Left forelimb (tissue), 1 donor: ENCODE measurements at regions not wholly inside any gene's neighbourhood (a gene's known extent, or its start where the extent isn't known, plus 50 kb on each side); places are given as distances from the start of the nearest gene placed in this dataset.
A peak's percentile ranks its signal among the peaks of the same experiment; 100 is the strongest.
"Not testable (repeated sequence)": the region's sequence is repeated elsewhere in the genome, so short reads cannot be mapped to it uniquely, and the experiment has no call there.

Experiments used
- DNase-seq: peaks from one replicate; pipeline ENCODE4 v3.0.0-alpha.2; 2018; ENCODE audit warnings: low spot score

DNA sequence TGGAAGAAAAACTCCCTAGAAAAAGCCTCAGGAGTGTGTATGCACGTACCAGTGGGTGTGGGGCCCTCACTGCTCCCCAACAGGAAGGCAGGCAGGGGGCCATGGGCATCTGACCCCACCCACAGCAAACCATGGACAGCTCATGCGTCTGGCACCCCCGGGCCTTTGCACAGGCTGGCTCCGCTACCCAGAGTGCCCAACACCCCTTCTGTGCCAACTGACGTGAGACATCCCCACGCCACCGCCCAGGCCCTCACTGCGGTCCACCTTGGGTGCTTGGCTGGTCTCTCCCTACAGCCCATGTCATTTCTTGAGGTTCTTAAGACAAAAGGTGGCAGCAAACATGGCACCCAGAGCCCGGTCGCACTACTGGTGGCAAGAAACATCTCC lies 91.4 kb downstream of the NCOR2 start:
- no peak for DNase-seq

DNA sequence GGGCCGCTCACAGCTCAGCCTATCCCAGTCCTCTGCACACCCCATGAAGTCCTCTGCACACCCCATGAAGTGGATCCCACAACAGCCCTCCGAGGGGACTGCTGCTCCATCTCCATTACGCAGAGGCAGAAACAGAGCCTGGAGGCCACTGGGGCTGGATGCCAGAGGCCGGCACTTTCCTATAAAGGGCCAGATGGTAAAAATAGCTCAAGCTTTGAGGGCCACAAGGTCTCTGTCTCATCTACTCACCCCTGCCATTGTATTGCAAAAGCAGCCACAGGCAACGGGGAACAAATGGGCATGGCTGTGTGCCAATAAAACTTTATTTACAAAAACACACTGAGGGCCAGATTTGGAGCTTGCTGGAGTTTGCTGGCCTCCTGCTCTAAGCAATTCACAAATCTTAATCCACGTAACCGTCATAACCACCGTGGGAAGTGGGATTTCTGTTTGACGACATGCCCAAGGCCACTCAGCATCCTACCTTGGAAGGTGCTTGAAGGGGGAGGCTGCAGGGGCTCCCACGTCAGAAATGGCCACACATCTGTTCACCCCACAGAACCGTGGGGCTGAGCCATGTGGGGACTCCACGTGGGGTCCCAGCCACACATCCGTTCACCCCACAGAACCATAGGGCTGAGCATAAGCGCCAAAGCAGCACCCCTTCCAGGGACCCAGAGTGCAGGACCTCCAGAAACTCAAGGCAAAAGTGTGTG lies 92.0 kb downstream of the NCOR2 start:
- no peak for DNase-seq

DNA sequence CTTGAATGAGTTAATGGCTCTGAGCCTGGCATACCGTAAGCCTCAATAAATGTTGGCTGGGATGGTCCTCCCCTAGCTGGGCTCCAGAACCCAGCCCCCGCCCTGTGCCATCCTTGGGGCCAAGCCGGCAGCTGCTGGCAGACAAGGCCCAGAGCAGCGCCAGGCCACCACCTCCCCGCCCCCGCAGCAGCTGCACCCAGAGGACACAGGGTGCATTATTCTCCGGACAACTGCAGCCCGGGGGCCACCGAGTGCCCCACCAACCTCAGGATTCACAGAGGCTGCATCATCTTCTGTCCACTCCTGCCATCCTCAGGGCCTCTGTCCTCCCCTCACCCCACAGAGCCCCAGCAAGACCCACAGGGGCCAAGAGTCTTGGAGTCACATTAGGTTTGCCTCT lies 92.7 kb downstream of the NCOR2 start:
- DNase-seq = peak; percentile 80

DNA sequence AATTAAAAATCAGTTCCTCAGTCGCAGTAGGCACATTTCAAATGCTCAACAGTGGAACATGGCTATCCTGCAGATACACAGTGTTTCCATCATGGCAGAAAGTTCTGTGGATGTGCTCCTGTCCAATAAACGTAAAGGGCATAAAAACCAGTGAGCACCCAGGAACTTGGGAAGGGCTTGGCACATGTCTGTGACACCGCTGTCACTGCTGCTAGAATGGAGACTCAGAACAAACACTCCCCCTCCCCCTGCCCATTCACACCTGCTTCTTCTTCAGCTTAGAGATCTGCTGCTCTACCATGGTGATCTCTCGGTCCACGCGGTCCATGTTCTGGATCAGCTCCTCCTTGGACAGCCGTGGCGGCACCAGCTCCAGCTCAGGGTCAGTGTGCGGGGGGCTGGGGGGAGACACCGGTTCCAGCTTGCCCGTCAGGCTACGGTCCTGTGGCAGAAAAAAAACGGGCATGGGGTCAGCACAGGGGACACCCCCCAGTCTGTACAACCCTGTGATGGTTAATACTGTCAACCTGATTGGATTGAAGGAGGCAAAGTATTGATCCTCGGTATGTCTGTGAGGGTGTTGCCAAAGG lies 94.6 kb downstream of the NCOR2 start:
- no peak for DNase-seq

DNA sequence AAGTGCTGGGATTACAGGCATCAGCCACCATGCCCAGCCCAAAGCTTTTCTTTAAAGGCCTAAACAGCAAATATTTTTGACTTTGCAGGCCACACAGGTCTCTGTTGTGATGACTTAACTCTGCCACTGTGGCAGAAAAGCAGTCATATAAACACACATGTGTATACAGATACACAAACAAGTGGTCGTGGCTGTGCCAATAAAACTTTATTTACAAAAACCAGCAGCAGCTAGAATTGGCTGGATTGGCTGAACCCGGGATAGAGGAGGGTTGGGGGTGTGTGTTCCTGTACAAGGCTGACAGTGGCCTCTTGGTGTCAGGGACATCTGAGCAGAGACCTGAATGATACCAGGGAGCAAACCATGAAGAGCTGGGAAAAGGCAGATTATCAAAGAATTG lies 95.6 kb downstream of the NCOR2 start:
- DNase-seq = no peak

DNA sequence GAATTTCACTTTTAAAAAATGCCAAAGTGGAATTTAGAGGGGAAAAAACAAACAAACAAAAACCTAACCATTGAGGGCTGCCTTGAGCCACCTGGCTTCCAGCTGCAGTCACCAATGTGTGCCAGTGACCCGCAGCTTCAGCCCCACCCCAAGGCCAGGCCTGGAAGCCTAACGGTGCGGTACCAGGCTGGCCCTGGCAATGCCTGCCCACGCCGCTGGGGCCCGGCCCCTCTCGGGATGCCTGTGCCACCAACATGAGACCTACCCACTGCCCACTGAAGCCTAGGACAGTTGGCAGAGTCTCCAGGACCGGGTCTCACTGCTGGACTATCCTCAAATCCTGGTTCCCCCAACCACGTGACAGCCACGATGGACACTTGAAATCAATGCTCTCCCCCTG lies 96.6 kb downstream of the NCOR2 start:
- DNase-seq = no peak

DNA sequence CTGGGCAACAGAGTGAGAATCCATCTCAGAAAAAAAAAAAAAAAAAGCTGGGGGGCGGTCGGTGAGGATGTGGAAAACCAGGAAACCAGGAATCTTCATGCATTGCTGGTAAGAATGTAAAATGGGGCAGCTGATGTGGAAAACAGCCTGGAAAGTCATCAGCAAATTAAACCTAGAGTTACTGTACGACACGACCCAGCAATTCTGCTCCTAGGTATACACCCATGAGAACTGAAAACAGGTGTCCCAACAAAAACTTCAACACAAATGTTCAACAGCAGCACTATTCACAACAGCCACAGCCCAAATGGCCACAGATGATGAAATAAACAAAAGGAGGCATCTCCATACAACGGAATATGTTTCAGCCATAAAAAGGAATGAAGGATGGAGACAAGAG lies 97.3 kb downstream of the NCOR2 start:
- no peak for DNase-seq

DNA sequence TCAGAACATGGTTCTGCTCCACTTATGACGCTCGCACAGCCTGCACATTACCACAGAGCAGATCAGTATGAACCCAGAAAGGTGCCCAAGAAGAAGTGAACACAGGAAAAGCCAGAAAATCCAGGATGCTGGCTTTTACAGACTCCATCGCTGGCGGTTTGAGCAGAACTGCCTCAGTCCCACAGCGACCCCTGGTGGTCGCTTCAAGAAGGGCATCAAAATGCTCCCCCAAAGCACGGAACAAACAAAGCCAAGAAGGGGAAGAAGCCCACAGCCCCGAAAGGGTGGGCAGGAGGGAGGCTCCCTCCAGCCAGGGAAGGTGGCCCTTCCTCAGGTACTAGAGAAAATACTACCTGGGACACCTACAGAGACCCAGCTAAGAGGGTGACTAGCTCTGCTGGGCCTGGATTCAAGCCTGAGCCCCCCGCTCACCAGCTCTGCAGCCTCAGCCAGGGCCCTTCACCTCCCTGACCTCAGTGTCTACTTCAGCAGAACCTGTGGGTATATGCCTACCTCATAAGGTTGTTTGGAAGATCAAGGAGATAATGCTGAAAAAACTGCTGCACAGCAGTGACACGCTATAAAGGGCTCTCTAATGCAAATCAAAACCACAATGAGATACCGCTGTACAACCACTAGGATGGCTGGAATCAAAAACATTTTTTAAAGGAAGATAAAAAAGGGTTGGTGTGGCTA lies 98.1 kb downstream of the NCOR2 start:
- DNase-seq = no peak

DNA sequence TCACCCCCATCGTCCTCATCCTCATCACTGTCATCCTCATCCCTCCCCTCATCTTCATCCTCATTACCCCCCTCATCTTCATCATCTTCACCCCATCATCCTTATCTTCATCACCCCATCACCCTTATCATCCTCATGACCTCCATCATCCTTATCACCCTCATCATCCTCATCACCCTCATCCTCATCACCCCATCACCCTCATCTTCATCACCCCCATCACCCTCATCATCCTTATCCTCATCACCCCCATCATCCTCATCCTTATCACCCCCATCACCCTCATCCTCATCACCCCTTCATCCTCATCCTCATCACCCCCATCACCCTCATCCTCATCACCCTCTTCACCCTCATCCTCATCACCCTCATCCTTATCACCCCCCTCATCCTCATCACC lies 99.9 kb downstream of the NCOR2 start:
- DNase-seq = not testable (repeated sequence)

DNA sequence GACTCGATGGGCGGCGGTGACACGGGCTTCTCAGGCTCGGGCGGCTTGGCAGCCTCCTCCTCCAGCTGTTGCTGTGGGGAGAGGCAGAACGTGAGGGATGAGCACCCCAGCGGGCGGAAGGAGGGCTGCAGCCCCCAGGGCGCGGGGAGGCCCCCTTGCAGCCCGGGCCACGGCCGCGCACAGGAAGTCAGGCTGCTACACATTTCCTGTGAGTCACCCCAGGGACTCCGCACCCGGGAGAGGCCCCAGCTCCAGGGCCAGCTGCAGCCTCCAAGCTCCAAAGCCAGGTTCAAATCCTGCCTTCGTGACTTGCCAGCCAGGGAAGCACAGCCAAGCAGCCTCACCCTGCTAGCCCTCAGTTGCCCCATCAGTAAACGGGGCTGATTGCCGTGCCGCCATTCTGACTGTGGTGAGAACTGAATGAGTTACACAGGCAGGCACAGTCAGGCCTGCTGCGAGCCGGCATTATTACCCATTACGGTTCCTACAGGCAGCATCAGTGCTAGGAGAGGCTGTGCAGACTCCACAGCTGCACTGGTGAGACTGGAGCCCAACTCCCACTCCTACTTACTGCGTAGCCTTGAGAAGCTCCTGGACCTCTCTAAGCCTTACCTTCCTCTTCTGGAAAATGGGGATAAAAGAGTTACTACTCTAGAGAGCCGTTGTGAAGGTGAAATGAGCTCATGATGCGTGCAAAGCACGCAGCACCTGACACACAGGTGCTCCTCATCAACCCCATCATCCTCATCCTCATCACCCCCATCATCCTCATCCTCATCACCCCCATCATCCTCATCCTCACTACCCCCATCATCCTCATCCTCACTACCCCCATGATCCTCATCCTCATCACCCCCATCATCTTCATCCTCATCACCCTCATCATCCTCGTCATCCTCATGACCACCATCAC lies 100.9 kb downstream of the NCOR2 start:
- no peak for DNase-seq

DNA sequence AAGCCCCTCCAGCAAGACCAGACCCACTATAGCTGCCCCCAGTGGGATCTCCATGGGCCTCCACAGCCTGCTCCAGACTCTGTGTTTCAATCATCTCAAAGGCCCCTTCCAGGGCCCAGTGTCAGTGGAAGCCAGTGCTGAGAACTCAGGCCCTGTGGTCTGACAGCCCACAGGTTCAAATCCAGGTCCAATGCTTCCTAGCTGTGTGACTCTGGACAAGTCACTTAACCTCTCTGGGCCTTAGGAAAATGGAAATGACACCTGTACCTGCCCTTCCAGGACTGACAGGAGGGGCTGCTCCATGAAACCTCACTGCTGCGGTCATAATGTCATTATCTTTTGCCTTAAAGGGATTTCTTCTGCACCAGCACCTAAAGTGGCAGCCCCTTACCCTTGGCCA lies 101.9 kb downstream of the NCOR2 start:
- DNase-seq = no peak

DNA sequence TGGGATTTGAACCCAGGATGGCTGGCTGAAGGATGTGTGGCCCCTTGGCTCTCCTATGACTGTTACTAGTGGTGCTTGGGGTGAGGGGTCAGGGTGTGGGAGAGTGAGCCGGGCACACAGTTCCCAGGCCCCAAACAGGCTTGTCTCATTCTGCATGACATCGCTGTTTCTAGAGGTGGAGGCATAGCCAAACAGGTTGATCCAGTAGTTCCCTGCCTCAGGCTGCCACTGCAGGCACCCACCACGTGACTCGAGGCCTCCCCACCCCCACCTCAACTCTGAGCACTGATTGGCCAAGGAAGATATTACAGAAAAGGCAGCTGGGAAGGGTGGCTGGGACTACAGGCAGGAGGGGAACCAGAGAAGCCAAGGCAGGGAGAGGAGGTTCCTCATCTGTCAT lies 102.6 kb downstream of the NCOR2 start:
- no peak for DNase-seq

DNA sequence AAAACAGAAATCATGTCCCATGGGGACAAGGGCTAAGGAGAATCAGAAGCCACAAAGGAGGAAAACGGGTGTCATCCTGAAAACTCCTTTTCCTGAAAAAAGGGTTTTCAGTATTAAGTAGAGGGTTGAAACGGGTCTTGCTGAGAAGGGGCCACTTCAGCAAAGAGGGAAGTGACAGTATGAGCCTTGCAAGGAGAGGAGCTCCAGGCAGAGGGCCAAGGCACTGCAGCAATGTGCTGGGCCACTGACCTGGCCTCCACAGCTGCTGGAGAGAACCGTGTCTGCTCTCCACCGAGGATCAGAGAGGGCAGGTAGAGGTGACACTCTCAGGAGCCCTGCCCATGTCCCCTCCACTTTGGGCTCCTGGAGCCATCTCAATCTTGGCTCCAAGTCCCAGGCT lies 103.3 kb downstream of the NCOR2 start:
- DNase-seq = no peak

DNA sequence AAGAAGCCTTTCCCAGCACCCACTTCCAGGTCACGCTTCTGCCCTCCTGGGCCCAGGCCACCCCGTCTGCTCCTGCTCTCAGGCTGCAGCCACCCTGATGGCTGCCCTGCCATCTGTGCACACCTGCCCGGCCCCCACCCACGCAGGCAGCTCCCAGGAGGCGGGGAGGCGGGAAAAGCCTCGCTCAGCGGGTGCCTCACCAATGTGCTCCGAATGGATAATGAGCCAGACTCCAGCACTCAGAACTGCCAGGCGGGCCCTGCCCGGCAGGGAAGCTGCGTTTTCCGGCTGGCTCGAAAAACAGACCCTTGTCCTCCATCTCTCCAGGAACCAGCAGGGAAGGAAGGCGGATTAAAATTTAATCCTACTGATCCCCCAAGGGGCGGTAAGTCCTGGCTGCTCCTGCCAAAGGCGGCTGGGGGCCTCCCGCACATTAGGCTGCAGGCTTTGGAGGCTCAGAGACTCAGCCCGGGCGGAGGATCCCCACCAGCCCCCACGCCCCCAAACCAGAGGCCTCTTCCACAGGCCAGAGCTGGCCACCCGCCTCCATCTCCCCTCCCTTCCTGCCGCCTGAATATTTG lies 104.0 kb downstream of the NCOR2 start:
- DNase-seq = no peak

DNA sequence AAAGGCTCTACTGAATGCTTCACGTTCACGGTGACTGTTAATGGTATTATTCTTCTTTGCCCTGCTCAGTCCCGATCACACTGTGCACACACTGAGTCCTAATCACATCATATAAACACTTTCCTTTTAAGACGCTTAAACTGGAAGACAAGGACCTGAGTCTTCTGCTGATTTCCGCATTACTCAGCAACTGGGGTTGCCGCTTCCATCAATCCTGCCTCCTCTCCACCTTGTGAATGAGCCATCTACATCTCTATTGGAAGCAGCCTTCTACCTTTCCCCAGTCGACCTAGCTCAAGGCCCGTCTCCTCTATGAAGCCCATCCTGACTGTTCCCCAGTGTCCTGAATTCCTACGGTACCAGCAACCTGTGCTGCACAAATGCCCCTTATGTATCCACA lies 104.7 kb downstream of the NCOR2 start:
- DNase-seq = no peak

DNA sequence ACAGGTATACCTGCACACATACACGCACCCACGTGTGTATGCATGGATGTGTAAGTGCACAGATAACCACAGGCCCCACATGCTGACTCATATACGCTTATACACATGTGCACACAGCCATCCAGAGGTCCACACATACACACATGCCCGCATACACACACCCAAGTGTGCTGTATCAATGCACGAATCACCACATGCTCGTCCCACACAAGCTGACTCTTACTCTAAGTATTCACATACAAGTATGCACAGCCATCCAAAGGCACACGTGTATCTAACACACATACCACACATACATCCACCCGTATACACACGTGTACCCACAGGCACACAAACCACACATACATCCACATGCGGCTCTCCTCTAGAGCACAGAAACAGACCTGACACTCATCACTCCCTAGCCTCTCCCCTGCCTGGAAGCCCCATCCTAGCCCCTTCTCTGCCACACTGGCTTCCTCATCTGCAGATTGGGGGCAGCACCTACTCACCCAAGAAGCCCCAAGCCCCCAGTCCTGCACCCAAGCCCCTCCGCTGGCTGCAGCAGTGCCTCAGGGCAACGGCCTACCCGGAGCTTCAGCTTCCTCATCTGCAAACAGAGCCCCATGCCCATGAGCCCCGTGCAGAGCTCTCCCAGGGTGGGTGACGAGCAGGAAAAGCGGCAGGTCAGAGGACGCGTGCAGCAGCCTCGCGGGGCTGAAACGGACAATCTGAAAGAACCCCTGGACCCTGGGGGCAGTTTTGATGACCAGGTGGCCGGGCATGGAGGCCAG lies 105.4 kb downstream of the NCOR2 start:
- no peak for DNase-seq

DNA sequence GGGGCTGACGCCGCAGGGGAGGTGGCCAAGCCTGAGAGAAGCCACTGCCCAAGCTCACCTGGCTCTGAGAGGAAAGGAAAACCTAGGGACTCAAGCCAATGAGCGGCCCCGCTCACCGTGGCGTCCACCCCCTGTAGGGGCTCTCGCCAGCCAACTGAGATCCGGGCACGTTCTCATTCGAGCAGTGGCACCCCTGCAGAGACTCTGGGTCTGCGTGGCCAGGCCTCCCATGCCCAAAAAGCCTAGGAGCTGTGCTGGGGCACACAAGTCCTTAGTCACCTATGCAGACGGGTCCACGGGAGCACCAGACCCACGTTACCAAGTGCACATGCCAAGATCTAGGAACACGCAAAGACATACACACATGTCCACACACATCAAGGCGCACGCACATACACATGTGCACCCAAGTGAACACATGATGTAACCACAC lies 106.2 kb downstream of the NCOR2 start:
- no peak for DNase-seq

DNA sequence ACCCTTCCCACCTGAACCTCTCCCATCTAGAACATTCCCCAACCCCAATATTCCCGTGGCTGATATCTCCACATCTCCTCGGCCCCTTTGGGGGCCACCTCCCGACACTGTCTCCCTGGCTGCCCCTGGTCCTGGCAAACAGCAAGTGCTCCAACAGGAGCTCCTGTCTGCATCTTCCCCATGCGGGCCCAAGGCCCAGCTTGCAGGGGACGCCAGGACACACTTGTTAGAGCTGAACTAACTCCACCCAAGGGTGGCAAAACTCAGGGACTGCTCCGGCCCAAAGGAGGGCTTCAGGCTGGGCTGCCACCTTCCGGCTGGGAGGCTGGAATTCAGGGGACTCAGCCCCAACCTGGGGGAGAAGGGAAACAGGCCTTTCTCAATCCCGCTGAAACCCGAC lies 106.6 kb downstream of the NCOR2 start:
- DNase-seq = no peak

DNA sequence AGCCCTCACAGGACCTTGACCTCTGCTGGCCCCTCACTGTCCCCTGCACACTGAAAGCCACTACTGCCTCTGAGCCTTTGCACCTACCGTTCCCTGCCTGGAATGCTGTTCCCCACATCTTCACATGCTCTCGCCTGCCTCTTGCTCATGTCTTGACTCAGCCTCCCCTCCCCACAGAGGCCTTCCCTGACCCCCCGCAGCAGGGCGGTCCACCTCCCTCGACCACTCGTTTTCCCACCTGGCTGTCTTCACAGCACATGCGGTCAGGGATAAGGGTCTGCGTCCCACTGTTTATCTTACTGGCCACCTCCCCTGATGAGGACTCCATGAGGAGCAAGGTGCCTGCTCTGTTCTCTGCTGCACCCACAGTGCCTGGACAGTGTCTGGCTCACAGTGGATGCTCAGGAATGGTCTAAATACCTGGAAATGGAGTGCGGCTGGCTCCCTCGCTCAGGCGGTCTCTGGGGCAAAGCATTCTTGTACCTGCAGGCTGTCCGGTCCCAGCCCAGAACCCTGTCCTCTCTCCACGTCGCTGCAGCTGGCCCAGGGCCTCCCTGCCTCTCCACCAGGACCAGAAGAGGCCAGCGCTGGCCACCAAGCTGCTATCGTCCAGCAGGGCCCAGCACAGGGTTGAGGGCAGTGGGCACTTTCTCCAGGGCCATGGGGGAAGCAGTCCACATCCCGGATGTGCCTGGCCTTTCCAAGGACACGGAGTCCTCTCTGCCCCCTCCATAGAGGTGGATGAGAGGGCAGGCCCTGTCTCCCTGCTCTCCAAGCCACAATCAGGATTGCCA lies 107.4 kb downstream of the NCOR2 start:
- no peak for DNase-seq
